ENCODE measurements at regions not wholly inside any gene's neighbourhood (a gene's known extent, or its start where the extent isn't known, plus 50 kb on each side); places are given as distances from the start of the nearest gene placed in this dataset.

- ATAC-seq (no peak), DNase-seq (no peak)
- Mint-ChIP-seq H3K27me3 (no peaks in the 10 kb centered on the region), H3K4me1 (ENCODE audit: low read depth) (no peaks in the 10 kb centered on the region), H3K4me3 (no peak overlapping the region), H3K36me3 (ENCODE audit: low read depth) (no peaks in the 10 kb centered on the region), H3K27ac (no peak overlapping the region), H3K9me3 (peaks cover 12% of the 10 kb centered on the region)
- ChIA-PET POLR2A (no interaction called here), CTCF (no interaction called here)
- intact Hi-C loops (cut with micrococcal nuclease), result no loop called here
- TF ChIP-seq CTCF (IDR thresholded peaks at IDR 0.05), result no peak
Measured at GRCh38 chr7:110210941-110211608, 879.9 kb upstream of the LRRN3 start.

GRCh38 chr7:110224643-110225042, 866.3 kb upstream of the LRRN3 start:
- DNase-seq (no peak), ATAC-seq (no peak)
- CTCF ChIA-PET, result no interaction called here
- POLR2A ChIA-PET, result no interaction called here
- no peak for TF ChIP-seq CTCF (IDR thresholded peaks at IDR 0.05)
- intact Hi-C loops (cut with micrococcal nuclease), result no loop called here
- H3K4me3 Mint-ChIP-seq, result no peak overlapping the region
- H3K36me3 Mint-ChIP-seq (ENCODE audit: low read depth), result no peaks in the 10 kb centered on the region
- no peaks in the 10 kb centered on the region for H3K9me3 Mint-ChIP-seq
- no peak overlapping the region for H3K27ac Mint-ChIP-seq
- no peaks in the 10 kb centered on the region for H3K27me3 Mint-ChIP-seq
- H3K4me1 Mint-ChIP-seq (ENCODE audit: low read depth), result no peaks in the 10 kb centered on the region

- ChIA-PET CTCF (no interaction called here), POLR2A (no interaction called here)
- H3K4me1 Mint-ChIP-seq (ENCODE audit: low read depth), result no peaks in the 10 kb centered on the region
- ATAC-seq (no peak), DNase-seq (no peak)
- intact Hi-C loops (cut with micrococcal nuclease), result no loop called here
- H3K4me3 Mint-ChIP-seq, result no peak overlapping the region
- no peak for TF ChIP-seq CTCF (IDR thresholded peaks at IDR 0.05)
- H3K27ac Mint-ChIP-seq, result no peak overlapping the region
- H3K9me3 Mint-ChIP-seq, result peaks cover 3% of the 10 kb centered on the region
- H3K36me3 Mint-ChIP-seq (ENCODE audit: low read depth), result no peaks in the 10 kb centered on the region
- no peaks in the 10 kb centered on the region for H3K27me3 Mint-ChIP-seq
Measured at GRCh38 chr7:110246118-110246517, 844.8 kb upstream of the LRRN3 start.

- Mint-ChIP-seq H3K4me1 (ENCODE audit: low read depth) (no peaks in the 10 kb centered on the region), H3K4me3 (no peak overlapping the region), H3K36me3 (ENCODE audit: low read depth) (no peaks in the 10 kb centered on the region), H3K27me3 (no peaks in the 10 kb centered on the region), H3K9me3 (no peaks in the 10 kb centered on the region), H3K27ac (no peak overlapping the region)
- ChIA-PET POLR2A (no interaction called here), CTCF (interaction anchor here (1.1 kb wide), 1 partner anchor 20 kb away, joined by 3 read pairs; no protein-coding TSS in a partner anchor)
- ATAC-seq (no peak), DNase-seq (no peak)
- TF ChIP-seq CTCF (IDR thresholded peaks at IDR 0.05), result no peak
- intact Hi-C loops (cut with micrococcal nuclease), result no loop called here
Measured at GRCh38 chr7:110253093-110253492, 837.8 kb upstream of the LRRN3 start.

- no peaks in the 10 kb centered on the region for H3K27me3 Mint-ChIP-seq
- intact Hi-C loops (cut with micrococcal nuclease), result no loop called here
- H3K9me3 Mint-ChIP-seq, result no peaks in the 10 kb centered on the region
- no peaks in the 10 kb centered on the region for H3K4me1 Mint-ChIP-seq (ENCODE audit: low read depth)
- no peak for ATAC-seq
- H3K36me3 Mint-ChIP-seq (ENCODE audit: low read depth), result no peaks in the 10 kb centered on the region
- no peak overlapping the region for H3K27ac Mint-ChIP-seq
- ChIA-PET CTCF (no interaction called here), POLR2A (no interaction called here)
- TF ChIP-seq CTCF (IDR thresholded peaks at IDR 0.05), result no peak
- DNase-seq, result no peak
- no peak overlapping the region for H3K4me3 Mint-ChIP-seq
Measured at GRCh38 chr7:110257673-110258072, 833.3 kb upstream of the LRRN3 start.

Measured in activated CD8-positive, alpha-beta T cell treated with anti-CD3 and anti-CD28 coated beads for 36 hours (primary cell).